Right cardiac atrium (tissue), 5 donors: ENCODE measurements at regions not wholly inside any gene's neighbourhood (a gene's known extent, or its start where the extent isn't known, plus 50 kb on each side); places are given as distances from the start of the nearest gene placed in this dataset.

Experiments
- ATAC-seq, 2 donors: fragments of 200-7000 bp; cut with Tn5 transposase; one replicate each; pipeline versions ENCODE4 v1.8.0 to v1.9.1; 2020; ENCODE audit warnings: moderate library complexity in 2 of 2, mild to moderate bottlenecking in 1 of 2
- DNase-seq, 3 donors: peaks; one replicate each; pipeline ENCODE4 v3.0.0-alpha.2; 2020
- H3K27ac ChIP-seq: one replicate; pipeline ENCODE4 v1.5.1; 2013; ENCODE audit warnings: mild to moderate bottlenecking, low read length, control low read depth, moderate library complexity
- H3K27me3 ChIP-seq: one replicate; pipeline ENCODE4 v1.6.1; 2013; ENCODE audit not compliant: control insufficient read depth, insufficient read depth
- H3K4me1 ChIP-seq: one replicate; pipeline ENCODE4 v1.6.1; 2013; ENCODE audit warnings: low read length; ENCODE audit not compliant: control insufficient read depth, insufficient read depth
- H3K4me3 ChIP-seq: one replicate; pipeline ENCODE4 v1.5.1; 2013; ENCODE audit warnings: low read length, control low read depth
- H3K9me3 ChIP-seq: one replicate; pipeline ENCODE4 v1.6.1; 2013; ENCODE audit warnings: low read length; ENCODE audit not compliant: control insufficient read depth
- WGBS: extraction: QIAGEN DNeasy Blood & Tissue Kit; methylation state at CpG from one replicate; pipeline ENCODE4 v1.1.7; 2013; 5-methylcytosine and 5-hydroxymethylcytosine counted together
- intact Hi-C, 4 donors: fragments of 100-400 bp; cut with DNase I; formaldehyde crosslinking; loops; one replicate each; pipeline versions ENCODE4 v1.11.0 to v1.14.0; 2022 to 2023
- donor health status: healthy with polysubstance abuse.
- donor health status: DM: no; HTN: yes; CAD: no.
- donor health status: DM: no; HTN: no; CAD: no.
- donor health status: DM: no; HTN: yes; CAD: no; lungs with severe emphysema.
- donor health status: DM: yes; HTN: yes; CAD: no.

GRCh38 chr18:23386317-23386716, 66.8 kb upstream of the RIOK3 start:
- H3K9me3 ChIP-seq = no peaks in the 10 kb centered on the region
- no peaks in the 10 kb centered on the region for H3K4me1 ChIP-seq
- no peak overlapping the region for H3K4me3 ChIP-seq
- WGBS = 89% methylated on average over 3 of the region's 3 CpGs
- ATAC-seq = no peak
- H3K27ac ChIP-seq = no peak overlapping the region
- intact Hi-C loops = loop anchor here in 1 of 4 donors (10.0 kb wide), 1 partner anchor 352 kb away; no protein-coding TSS in a partner anchor
- no peak for DNase-seq
- no peaks in the 10 kb centered on the region for H3K27me3 ChIP-seq

- Histone ChIP-seq H3K4me3 (no peak overlapping the region), H3K4me1 (no peaks in the 10 kb centered on the region), H3K27ac (no peak overlapping the region), H3K9me3 (no peaks in the 10 kb centered on the region), H3K27me3 (no peaks in the 10 kb centered on the region)
- intact Hi-C loops = loop anchor here in 1 of 4 donors (10.0 kb wide), 1 partner anchor 352 kb away; no protein-coding TSS in a partner anchor
- ATAC-seq (no peak), DNase-seq (no peak)
- WGBS = 84% methylated on average over 4 of the region's 4 CpGs
Observed at GRCh38 chr18:23387265-23387664, 65.8 kb upstream of the RIOK3 start.

GRCh38 chr18:23388357-23388756, 64.7 kb upstream of the RIOK3 start:
- no peak for ATAC-seq
- no peak for DNase-seq
- Histone ChIP-seq H3K9me3 (no peaks in the 10 kb centered on the region), H3K4me3 (no peak overlapping the region), H3K27me3 (no peaks in the 10 kb centered on the region), H3K27ac (no peak overlapping the region), H3K4me1 (no peaks in the 10 kb centered on the region)
- WGBS = 95% methylated on average over 4 of the region's 4 CpGs
- intact Hi-C loops = loop anchor here in 1 of 4 donors (10.0 kb wide), 1 partner anchor 354 kb away; no protein-coding TSS in a partner anchor

GRCh38 chr18:23391156-23391555, 61.9 kb upstream of the RIOK3 start:
- H3K4me3 ChIP-seq = no peak overlapping the region
- no peaks in the 10 kb centered on the region for H3K4me1 ChIP-seq
- 92% methylated on average over 3 of the region's 3 CpGs for WGBS
- no peak for ATAC-seq
- intact Hi-C loops = no loop called here
- no peak for DNase-seq
- H3K27ac ChIP-seq = no peak overlapping the region
- H3K9me3 ChIP-seq = no peaks in the 10 kb centered on the region
- no peaks in the 10 kb centered on the region for H3K27me3 ChIP-seq

GRCh38 chr18:23397907-23398306, 55.2 kb upstream of the RIOK3 start:
- WGBS = 77% methylated on average over 3 of the region's 3 CpGs
- Histone ChIP-seq H3K27me3 (no peaks in the 10 kb centered on the region), H3K4me3 (no peak overlapping the region), H3K27ac (no peak overlapping the region), H3K9me3 (no peaks in the 10 kb centered on the region), H3K4me1 (peaks cover 3% of the 10 kb centered on the region)
- no peak for ATAC-seq
- DNase-seq = no peak
- intact Hi-C loops = no loop called here

- Histone ChIP-seq H3K27ac (no peak overlapping the region), H3K9me3 (no peaks in the 10 kb centered on the region), H3K27me3 (no peaks in the 10 kb centered on the region), H3K4me1 (peaks cover 3% of the 10 kb centered on the region), H3K4me3 (no peak overlapping the region)
- intact Hi-C loops = no loop called here
- no peak for DNase-seq
- no peak for ATAC-seq
- WGBS = 88% methylated on average over 4 of the region's 4 CpGs
Observed at GRCh38 chr18:23398401-23398800, 54.7 kb upstream of the RIOK3 start.

GRCh38 chr18:23399067-23399466, 54.0 kb upstream of the RIOK3 start:
- WGBS = 90% methylated on average over 5 of the region's 5 CpGs
- no peak overlapping the region for H3K4me3 ChIP-seq
- peaks cover 3% of the 10 kb centered on the region for H3K4me1 ChIP-seq
- H3K27ac ChIP-seq = no peak overlapping the region
- H3K27me3 ChIP-seq = no peaks in the 10 kb centered on the region
- DNase-seq = no peak
- intact Hi-C loops = no loop called here
- ATAC-seq = no peak
- no peaks in the 10 kb centered on the region for H3K9me3 ChIP-seq

GRCh38 chr18:23400918-23401317, 52.2 kb upstream of the RIOK3 start:
- WGBS = 71% methylated on average over 3 of the region's 3 CpGs
- no peaks in the 10 kb centered on the region for H3K27me3 ChIP-seq
- intact Hi-C loops = loop anchor here in 1 of 4 donors (10.0 kb wide), 1 partner anchor 366 kb away; no protein-coding TSS in a partner anchor

GRCh38 chr18:23401400-23402347, 51.4 kb upstream of the RIOK3 start:
- Histone ChIP-seq H3K9me3 (no peaks in the 10 kb centered on the region), H3K27me3 (no peaks in the 10 kb centered on the region), H3K4me3 (no peak overlapping the region), H3K4me1 (peaks cover 3% of the 10 kb centered on the region), H3K27ac (no peak overlapping the region)
- intact Hi-C loops = loop anchor here in 1 of 4 donors (10.0 kb wide), 1 partner anchor 367 kb away; no protein-coding TSS in a partner anchor
- 72% methylated on average over 10 of the region's 10 CpGs for WGBS
- DNase-seq (peak in 1 of 3 donors; percentile 44), ATAC-seq (peak; percentile 72 to 78)

More at GRCh38 chr18:23400918-23401317, 52.2 kb upstream of the RIOK3 start:
- Histone ChIP-seq H3K4me1 (peaks cover 3% of the 10 kb centered on the region), H3K4me3 (no peak overlapping the region), H3K27ac (no peak overlapping the region), H3K9me3 (no peaks in the 10 kb centered on the region)
- ATAC-seq (no peak), DNase-seq (no peak)
